HAP-1 (cell line): ENCODE measurements at regions not wholly inside any gene's neighbourhood (a gene's known extent, or its start where the extent isn't known, plus 50 kb on each side); places are given as distances from the start of the nearest gene placed in this dataset.

Experiments
- DNase-seq, 2 experiments: peaks; one replicate each; pipeline ENCODE4 v3.0.0-alpha.2; 2016 to 2020; ENCODE audit warnings: low spot score in 2 of 2
- H3K27me3 ChIP-seq: fragments of 250-450 bp; sonication (Bioruptor Pico); 2 replicates; pipeline ENCODE4 v1.5.1; 2020; ENCODE audit warnings: low read depth, mild to moderate bottlenecking, moderate library complexity
- H3K36me3 ChIP-seq: fragments of 250-450 bp; sonication (Bioruptor Pico); replicated peaks from 2 replicates; pipeline ENCODE4 v1.5.1; 2020; ENCODE audit warnings: mild to moderate bottlenecking
- H3K4me1 ChIP-seq: fragments of 250-450 bp; sonication (Bioruptor Pico); 2 replicates; pipeline ENCODE4 v1.5.1; 2020; ENCODE audit warnings: mild to moderate bottlenecking
- H3K4me3 ChIP-seq: fragments of 250-450 bp; sonication (Bioruptor Pico); 2 replicates; pipeline ENCODE4 v1.5.1; 2020; ENCODE audit warnings: mild to moderate bottlenecking, moderate library complexity
- H3K9me3 ChIP-seq: fragments of 250-450 bp; sonication (Bioruptor Pico); 2 replicates; pipeline ENCODE4 v1.5.1; 2020; ENCODE audit warnings: mild to moderate bottlenecking, moderate library complexity
- in situ Hi-C: fragments of 300-500 bp; cut with MboI; formaldehyde crosslinking; loops from 3 replicates; pipeline ENCODE4 v1.14.3; 2020; ENCODE audit warnings: low sequenced_read_pairs, inconsistent platforms, mixed read lengths

DNA sequence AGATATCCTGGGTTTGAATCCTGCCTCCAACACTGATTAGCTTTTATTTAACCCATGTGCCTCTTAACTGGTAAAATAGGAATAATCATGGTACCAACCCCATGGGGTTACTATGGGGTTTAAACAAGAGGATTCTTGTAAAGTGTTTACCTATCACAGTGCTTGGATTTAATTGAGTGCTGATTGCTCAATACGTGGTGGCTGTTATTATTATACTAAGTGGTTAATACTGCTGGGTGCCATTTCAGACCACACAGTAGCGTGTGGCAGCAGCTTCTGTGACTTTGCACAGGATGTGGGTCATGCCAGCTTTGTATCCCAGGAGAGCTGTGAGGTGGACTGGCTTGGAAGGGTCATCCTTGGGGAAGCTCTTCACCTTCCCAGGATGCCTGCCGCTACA is 177.2 kb downstream of the SEC23IP start:
- Histone ChIP-seq H3K9me3 (no peaks in the 10 kb centered on the region), H3K4me3 (no peak overlapping the region), H3K4me1 (no peaks in the 10 kb centered on the region), H3K27me3 (no peaks in the 10 kb centered on the region), H3K36me3 (no peaks in the 10 kb centered on the region)
- in situ Hi-C loops: no loop called here
- DNase-seq: no peak

GRCh38 chr10:120075349-120075748 is 182.8 kb downstream of the SEC23IP start:
- no peaks in the 10 kb centered on the region for H3K9me3 ChIP-seq
- no peaks in the 10 kb centered on the region for H3K4me1 ChIP-seq
- H3K4me3 ChIP-seq: no peak overlapping the region
- H3K27me3 ChIP-seq: no peaks in the 10 kb centered on the region; the same call in 1 of the 2 replicates
- no peak for DNase-seq
- no peaks in the 10 kb centered on the region for H3K36me3 ChIP-seq
- in situ Hi-C loops: no loop called here

- Histone ChIP-seq H3K9me3 (no peaks in the 10 kb centered on the region; the same call in 1 of the 2 replicates), H3K36me3 (no peaks in the 10 kb centered on the region), H3K27me3 (no peaks in the 10 kb centered on the region; the same call in 1 of the 2 replicates), H3K4me1 (no peaks in the 10 kb centered on the region), H3K4me3 (no peak overlapping the region)
- in situ Hi-C loops: no loop called here
- no peak for DNase-seq
Measured at GRCh38 chr10:120076996-120077706, 184.6 kb downstream of the SEC23IP start.

GRCh38 chr10:120077707-120078492 is 185.4 kb downstream of the SEC23IP start:
- H3K9me3 ChIP-seq: no peaks in the 10 kb centered on the region; the same call in 1 of the 2 replicates
- H3K4me1 ChIP-seq: no peaks in the 10 kb centered on the region
- in situ Hi-C loops: no loop called here
- H3K36me3 ChIP-seq: no peaks in the 10 kb centered on the region
- no peaks in the 10 kb centered on the region; the same call in 1 of the 2 replicates for H3K27me3 ChIP-seq
- no peak overlapping the region for H3K4me3 ChIP-seq
- DNase-seq: no peak

GRCh38 chr10:120085096-120085796 is 192.7 kb downstream of the SEC23IP start:
- no peak overlapping the region for H3K4me3 ChIP-seq
- no peaks in the 10 kb centered on the region; the same call in 1 of the 2 replicates for H3K9me3 ChIP-seq
- H3K27me3 ChIP-seq: no peaks in the 10 kb centered on the region
- no peaks in the 10 kb centered on the region for H3K4me1 ChIP-seq
- H3K36me3 ChIP-seq: no peaks in the 10 kb centered on the region
- in situ Hi-C loops: no loop called here
- no peak for DNase-seq

- Histone ChIP-seq H3K36me3 (no peaks in the 10 kb centered on the region), H3K4me3 (no peak overlapping the region), H3K9me3 (no peaks in the 10 kb centered on the region; the same call in 1 of the 2 replicates), H3K4me1 (no peaks in the 10 kb centered on the region), H3K27me3 (no peaks in the 10 kb centered on the region)
- in situ Hi-C loops: no loop called here
- DNase-seq: no peak
Measured at GRCh38 chr10:120086066-120086465, 193.5 kb downstream of the SEC23IP start.

DNA sequence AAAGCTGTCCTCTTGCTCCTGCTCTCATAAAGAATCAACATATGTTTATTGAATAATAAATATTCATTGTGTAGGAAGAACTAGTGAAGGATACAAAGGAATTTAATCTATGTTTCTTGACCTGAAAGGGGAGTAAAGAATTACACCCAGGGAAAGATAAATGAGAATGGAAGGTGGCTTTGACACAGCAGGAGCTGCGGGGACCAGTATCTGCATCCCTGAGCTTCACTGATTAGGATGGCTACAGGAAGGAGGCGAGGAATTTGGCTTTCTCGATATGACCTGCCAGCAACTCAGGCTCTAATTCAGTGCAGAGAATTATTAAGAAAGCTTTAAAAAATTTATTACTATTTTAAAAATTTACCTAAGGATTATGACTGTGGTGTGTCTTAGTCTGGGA is 194.6 kb downstream of the SEC23IP start:
- Histone ChIP-seq H3K4me3 (no peak overlapping the region), H3K9me3 (no peaks in the 10 kb centered on the region; the same call in 1 of the 2 replicates), H3K27me3 (no peaks in the 10 kb centered on the region), H3K36me3 (no peaks in the 10 kb centered on the region), H3K4me1 (no peaks in the 10 kb centered on the region)
- in situ Hi-C loops: no loop called here
- no peak for DNase-seq

- in situ Hi-C loops: no loop called here
- H3K36me3 ChIP-seq: no peaks in the 10 kb centered on the region
- no peak overlapping the region for H3K4me3 ChIP-seq
- no peak for DNase-seq
- H3K27me3 ChIP-seq: no peaks in the 10 kb centered on the region
- no peaks in the 10 kb centered on the region for H3K4me1 ChIP-seq
- no peaks in the 10 kb centered on the region for H3K9me3 ChIP-seq
Measured at GRCh38 chr10:120095875-120096274, 203.3 kb downstream of the SEC23IP start.

- Histone ChIP-seq H3K4me3 (no peak overlapping the region), H3K4me1 (no peaks in the 10 kb centered on the region), H3K9me3 (no peaks in the 10 kb centered on the region), H3K27me3 (peaks cover 5% of the 10 kb centered on the region), H3K36me3 (no peaks in the 10 kb centered on the region)
- DNase-seq: no peak
- in situ Hi-C loops: no loop called here
Measured at GRCh38 chr10:120097766-120098165, 205.2 kb downstream of the SEC23IP start.

- Histone ChIP-seq H3K4me1 (no peaks in the 10 kb centered on the region), H3K9me3 (no peaks in the 10 kb centered on the region), H3K4me3 (no peak overlapping the region), H3K27me3 (peaks cover 8% of the 10 kb centered on the region), H3K36me3 (no peaks in the 10 kb centered on the region)
- DNase-seq: no peak
- in situ Hi-C loops: no loop called here
Measured at GRCh38 chr10:120098232-120098930, 205.9 kb downstream of the SEC23IP start.

DNA sequence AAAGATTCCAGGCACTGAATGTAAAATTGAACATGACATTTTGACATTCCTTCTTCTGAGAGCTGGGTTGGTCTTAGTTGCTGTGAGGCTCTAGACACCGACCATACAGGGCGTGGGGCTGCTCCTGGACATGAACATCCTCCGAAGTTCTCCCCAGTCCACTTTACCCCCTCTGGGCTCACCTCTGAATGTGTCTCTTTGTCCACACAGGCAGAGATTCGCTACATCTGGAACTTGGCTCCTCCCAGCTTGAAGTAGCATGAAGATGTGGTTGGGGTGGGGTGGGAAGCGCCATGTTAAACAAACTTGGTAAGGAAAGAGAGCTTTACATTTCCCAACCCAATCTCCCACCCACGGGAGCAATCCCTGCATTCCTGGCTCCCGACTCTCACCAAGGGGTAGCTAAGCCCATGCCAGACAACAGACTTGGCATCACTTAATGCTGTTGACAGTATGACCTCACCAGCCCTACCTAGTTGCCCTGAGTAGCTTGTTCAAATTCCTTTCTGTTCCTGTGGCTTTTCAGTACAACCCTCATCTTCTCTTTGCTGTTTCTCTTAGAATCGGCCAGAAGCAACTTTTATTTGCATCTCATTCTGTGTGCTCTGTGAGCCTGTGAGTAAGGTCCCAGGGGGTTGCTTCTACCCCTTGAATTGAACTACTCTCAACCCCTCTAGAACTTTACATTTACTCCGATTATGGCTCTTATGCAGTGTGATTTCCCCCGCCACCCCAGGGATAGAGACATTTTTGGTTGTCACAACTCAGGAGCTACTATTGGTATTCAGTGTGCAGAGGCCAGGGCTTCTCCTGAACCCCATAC is 211.4 kb downstream of the SEC23IP start:
- Histone ChIP-seq H3K9me3 (no peaks in the 10 kb centered on the region), H3K4me1 (no peaks in the 10 kb centered on the region), H3K36me3 (no peaks in the 10 kb centered on the region), H3K27me3 (peaks cover 10% of the 10 kb centered on the region), H3K4me3 (no peak overlapping the region)
- no peak for DNase-seq
- in situ Hi-C loops: no loop called here

GRCh38 chr10:120105001-120105400 is 212.5 kb downstream of the SEC23IP start:
- Histone ChIP-seq H3K4me1 (no peaks in the 10 kb centered on the region), H3K9me3 (no peaks in the 10 kb centered on the region), H3K4me3 (no peak overlapping the region), H3K36me3 (no peaks in the 10 kb centered on the region), H3K27me3 (peaks cover 10% of the 10 kb centered on the region)
- no peak for DNase-seq
- in situ Hi-C loops: no loop called here

- Histone ChIP-seq H3K4me1 (no peaks in the 10 kb centered on the region), H3K4me3 (no peak overlapping the region), H3K27me3 (peaks cover 10% of the 10 kb centered on the region), H3K9me3 (no peaks in the 10 kb centered on the region), H3K36me3 (no peaks in the 10 kb centered on the region)
- in situ Hi-C loops: no loop called here
- no peak for DNase-seq
Measured at GRCh38 chr10:120105492-120105891, 213.0 kb downstream of the SEC23IP start.
